GM20431 (cell line): ENCODE measurements at regions not wholly inside any gene's neighbourhood (a gene's known extent, or its start where the extent isn't known, plus 50 kb on each side); places are given as distances from the start of the nearest gene placed in this dataset.
"Not testable (repeated sequence)": the region's sequence is repeated elsewhere in the genome, so short reads cannot be mapped to it uniquely, and the experiment has no call there.

ENCODE experiments used
- in situ Hi-C: fragments of 300-500 bp; cut with MseI, MboI; formaldehyde crosslinking; loops from one replicate; pipeline ENCODE4 v1.15.0; 2020; ENCODE audit warnings: low sequenced_read_pairs; ENCODE audit not compliant: unreplicated experiment

DNA sequence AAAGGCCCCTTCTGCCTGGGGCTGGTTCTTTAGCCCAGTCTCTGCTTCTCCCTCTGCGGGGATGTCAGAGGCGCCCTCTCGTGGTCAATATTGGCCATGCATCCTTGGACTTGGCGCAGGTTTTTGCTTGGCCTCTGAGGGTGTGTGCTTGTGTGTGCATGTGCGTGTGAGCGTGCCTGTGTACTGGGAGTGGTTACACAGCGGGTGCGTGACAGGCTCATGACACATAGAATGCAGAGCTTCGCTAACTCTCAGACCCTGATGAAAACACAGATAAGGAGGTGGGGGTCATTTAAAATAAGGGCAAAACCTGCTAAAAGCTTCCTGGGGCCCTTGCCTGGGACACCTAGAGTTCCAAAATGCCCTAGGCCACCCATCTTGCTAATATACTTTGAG, 160.9 kb downstream of the SMAD6 start:
- in situ Hi-C loops, result no loop called here

DNA sequence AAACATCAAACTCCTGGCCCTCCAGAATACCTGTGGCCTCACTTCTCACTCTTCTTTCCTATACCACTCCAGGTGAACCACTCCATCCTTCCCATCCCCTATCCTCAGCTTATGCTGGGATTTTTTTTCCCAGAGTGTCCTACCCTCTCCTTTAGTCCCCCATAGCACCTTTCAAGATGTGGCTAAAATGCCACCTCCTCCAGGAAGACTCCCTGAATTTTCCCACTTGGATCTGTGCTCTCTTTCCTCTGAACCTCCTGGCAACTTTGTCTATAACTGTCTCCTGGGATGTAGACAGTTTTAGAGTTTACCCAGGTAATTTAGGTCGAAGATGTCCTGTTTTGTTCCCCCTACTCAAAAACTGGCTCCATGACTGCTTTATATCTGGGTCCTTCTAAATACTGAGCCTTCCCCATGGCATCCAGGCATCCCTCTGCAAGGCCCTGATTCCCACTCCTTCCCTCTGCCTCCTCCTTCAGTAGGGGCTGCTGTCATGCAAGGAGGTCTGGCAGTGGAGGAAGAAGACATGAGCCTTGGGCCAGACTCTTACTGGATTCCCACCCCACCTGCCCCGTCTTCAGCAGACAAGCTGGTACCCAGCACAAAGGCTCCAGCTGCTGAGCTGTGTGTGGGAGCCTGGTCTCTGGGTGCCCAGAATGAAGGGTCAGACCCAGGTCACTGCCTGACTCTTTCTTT, 161.5 kb downstream of the SMAD6 start:
- in situ Hi-C loops, result no loop called here

DNA sequence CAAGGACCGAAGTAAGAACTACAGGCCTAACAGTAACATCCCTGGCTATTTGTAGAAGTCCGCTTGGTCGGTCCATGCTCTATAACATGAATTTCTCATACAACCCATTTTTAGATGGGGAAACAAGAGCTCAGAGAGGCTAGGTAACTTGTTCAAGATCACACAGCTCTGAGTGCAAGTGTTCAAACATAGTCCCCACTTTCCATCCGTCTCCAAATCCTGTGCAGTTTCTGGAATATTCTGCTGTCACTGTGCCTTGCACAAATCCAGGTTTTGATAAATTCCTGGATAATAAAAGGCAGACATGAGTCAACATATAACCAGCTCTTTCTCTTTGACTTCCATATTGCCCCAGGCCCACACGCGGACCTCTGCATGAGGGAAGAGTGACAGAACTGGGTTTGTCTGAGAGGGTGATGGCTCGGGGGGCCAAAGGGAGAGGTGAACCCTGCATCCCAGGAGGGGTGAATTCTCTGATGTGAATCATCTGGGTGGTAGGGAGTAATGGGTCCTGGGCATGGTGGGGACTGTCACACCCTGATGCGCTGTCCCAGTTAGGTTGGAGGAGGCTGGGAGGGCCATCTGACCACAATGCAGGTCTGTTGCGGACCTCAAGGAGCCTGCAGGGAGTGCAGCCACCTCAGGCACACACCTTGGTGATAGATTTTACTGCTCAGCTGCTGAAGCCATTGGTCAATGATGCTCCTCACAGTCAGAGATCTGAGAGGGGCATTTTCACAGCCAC, 162.2 kb downstream of the SMAD6 start:
- in situ Hi-C loops, result no loop called here

DNA sequence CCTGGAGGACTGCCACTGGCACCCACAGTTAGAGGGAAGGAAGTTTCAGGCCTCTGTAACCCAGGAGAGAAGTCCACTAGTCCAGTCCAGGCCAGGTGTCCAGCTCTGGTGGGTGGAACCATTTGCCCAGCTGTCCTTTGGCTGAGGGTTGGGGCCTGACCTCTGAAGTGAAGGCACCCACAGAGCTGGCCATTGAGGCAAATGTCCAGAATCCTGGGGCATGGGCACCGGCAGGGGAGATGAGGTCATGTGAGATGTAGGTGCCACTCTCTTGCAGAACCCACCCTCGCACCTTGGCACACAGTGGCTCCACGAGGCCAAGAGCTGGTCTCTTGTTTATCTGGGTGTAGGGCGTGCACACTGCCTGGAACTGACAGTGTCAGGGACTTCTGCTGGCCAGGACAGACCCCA, 162.8 kb downstream of the SMAD6 start:
- in situ Hi-C loops, result no loop called here

DNA sequence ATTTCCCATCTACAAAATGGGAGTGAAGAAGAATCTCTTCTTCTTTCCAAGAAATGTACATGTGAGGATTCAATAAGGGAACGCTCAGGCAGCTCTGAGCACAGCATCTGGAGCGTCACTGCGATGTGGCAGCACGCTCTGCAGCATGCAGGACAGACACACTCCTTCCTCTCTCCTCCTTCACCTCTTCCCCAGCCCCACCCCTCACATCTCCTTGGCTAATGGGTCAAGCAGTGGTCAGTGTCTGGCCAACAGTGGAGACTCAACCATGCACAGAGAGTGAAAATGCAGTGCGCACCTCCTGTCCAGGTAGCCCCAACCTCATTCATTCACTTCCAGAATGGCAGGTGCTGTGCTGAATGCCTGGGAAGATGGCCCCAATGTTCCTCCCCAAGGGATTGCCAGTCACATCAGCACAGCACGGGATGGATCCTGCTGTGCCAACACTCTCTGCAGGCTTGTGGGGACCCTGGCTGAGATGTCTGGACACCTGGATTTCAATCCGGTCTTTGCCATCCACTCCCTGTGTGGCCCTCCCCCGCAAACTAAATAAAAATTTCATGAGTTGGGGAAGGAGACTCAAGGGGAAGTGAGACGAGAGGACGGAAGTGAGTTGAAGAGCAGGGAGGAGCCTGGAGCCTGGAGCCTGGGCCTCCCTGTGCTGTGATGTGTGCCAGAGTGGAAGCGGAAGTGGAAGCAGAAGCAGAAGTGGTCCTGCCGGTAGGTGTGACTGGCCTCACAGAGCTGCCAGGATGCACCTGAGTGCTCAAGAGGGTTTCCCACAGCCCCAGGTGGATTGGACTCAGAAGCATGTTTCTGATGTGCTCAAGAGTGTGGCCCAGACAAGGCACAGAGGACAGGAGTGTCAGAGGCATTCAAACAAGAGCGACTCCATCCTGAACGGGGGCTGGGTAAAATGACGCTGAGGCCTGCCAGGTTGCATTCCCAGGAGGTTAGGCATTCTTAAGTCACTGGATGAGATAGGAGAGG, 163.9 kb downstream of the SMAD6 start:
- in situ Hi-C loops, result no loop called here

DNA sequence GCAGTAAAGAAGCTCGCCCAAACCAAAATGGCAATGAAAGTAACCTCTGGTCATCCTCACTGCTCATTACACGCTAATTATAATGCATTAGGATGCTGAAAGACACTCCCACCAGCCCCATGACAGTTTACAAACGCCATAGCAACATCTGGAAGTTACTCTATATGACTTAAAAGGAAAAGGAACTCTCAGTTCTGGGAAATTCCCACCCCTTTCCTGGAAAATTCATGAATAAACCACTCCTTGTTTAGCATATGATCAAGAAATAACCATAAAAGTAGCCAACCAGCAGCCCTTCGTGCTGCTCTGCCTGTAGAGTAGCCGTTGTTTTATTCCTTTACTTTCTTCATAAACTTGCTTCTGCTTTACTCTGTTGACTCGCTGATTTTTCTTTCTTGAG, 164.6 kb downstream of the SMAD6 start:
- in situ Hi-C loops, result no loop called here

DNA sequence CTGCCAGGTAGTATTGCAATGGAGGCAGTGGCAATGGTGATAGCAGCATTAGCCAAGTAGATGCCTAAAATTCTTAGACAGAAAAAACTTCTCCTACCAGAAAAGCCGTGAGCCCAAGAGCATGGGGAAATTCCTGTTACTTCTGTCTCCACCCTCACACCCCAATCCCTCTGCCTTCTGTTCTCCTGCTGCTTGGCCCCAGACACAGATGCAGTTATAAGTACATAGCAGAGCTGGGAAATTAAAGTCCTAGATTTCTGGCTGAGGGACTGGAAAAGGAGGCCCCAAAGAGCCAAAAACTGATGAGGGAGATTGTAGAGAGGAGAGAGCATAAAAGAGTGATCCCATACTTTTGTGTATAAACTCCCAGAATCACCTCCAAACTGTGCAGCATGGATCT, 166.9 kb downstream of the SMAD6 start:
- in situ Hi-C loops, result no loop called here

DNA sequence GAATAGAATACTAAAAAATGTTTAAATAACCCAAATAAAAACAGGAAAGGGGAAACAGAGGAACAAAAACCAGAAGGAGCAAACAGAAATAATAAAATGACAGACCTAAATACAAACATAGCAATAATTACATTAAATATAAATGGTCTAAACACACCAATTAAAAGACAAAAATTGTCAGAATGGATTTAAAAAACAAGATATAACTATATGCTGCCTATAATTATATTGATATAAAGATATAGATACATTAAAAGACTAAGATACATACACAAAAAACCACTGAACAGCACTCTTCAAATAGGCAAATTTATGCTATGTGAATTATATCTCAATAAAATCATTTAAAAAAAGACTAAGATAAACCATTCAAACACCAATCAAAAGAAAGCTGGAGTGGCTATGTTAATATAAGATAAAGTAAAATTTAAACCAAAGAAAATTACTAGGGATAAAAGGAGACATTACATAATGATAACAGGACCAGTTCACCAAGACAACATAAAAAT, 168.9 kb downstream of the SMAD6 start:
- in situ Hi-C loops, result no loop called here

DNA sequence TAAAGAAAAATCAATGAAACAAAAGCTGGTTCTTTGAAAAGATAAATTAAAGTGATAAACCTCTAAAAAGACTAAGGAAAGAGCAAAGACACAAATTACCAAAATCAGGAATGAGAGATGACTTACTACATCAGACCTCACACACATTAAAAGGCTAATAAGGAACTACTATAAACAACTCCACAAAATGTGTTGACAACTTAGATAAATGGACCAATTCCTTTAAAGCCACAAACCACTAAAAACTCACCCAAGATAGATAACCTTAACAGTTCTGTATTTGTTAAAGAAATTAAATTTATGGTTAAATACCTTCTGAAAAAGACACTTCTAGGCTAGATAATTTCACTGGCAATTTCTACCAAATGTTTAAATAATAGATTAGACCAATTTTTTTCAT, 170.4 kb downstream of the SMAD6 start:
- in situ Hi-C loops, result no loop called here

DNA sequence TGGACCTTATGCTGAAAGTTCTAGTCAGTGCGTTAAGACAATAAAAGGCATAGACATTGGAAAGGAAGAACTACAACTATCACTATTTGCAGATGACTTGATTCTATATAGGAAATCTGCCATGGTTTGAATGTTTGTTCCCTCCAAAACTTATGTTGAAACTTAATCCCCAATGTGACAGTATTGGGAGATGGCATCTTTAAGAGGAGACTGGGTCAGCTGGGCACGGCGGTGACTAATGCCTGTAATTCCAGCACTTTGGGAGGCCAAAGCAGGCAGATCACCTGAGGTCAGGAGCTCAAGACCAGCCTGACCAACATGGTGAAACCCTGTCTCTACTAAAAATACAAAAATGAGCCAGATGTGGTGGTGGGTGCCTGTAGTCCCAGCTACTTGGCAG, 171.3 kb downstream of the SMAD6 start:
- in situ Hi-C loops, result not testable (repeated sequence)

DNA sequence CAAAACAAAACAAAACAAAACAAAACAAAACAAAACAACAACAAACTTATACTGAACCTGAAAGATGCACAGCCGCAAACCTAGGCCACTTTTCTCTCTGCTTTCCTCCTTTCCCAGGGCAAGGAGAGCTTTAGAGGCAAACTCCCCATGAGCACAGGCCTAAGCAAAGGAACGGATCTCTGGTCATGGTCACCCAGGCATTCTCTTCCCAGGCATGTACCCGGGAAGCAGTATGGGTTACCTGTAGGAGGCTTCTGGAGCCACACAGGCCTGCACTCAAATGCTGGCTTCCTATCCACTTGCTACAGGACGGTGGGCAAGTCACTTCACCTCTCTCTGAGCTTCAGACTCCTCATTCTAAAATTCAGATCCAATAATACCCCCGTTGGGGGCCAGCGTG, 171.8 kb downstream of the SMAD6 start:
- in situ Hi-C loops, result no loop called here

DNA sequence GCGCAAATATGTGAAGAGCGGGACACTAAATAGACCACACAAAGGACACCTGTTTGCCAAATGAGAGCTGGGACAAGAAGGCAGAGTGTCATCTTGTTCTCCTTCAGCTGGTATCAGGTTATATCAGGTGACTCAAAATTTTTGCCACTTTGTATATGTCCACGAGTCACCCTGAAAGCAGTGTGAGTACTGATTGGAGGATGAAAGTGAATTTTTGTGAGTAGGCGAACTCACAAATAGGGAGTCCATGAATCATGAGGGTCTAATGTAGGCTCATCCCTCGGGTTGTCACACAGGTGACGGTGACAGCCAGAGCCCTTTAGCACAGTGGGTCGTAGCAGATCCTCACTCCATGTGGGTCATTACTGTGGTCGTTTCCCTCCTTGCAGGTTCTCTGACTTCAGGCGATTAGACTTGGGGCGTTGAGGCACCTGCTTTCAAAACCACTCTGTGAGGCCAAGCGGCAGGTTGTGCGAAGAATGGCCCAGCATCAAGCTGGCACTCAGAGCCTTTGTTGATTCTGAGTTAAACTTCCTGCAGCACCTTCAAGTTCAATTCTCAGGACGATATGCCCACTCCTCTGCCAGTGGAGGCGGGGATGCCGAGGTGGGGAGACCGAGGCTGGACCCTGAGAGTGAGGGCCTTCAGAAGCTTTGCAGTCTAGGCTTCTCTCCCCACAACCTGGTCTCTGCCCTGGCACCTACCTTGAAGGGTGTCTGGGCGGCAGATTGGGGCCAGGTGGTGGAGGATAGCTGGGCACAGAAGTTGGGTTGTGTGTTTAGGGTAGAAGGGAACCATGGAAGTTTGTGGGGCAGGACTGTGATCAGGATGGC, 173.8 kb downstream of the SMAD6 start:
- in situ Hi-C loops, result no loop called here

DNA sequence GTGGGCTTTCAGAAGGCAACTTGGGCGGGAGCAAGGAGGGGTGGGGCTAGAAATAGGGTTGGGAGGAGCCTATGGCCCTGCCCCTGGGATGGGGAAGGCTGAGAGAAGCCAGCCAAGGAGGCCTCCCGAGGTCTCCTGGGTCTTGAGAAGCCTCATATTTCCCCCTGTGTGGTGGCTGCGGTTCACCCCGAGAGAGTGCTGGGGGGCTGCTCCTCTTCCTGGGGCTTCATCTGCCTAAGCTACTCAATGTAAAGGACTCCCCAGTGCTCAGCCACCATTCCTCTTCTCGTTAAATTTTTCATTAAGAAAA, 174.3 kb downstream of the SMAD6 start:
- in situ Hi-C loops, result no loop called here

DNA sequence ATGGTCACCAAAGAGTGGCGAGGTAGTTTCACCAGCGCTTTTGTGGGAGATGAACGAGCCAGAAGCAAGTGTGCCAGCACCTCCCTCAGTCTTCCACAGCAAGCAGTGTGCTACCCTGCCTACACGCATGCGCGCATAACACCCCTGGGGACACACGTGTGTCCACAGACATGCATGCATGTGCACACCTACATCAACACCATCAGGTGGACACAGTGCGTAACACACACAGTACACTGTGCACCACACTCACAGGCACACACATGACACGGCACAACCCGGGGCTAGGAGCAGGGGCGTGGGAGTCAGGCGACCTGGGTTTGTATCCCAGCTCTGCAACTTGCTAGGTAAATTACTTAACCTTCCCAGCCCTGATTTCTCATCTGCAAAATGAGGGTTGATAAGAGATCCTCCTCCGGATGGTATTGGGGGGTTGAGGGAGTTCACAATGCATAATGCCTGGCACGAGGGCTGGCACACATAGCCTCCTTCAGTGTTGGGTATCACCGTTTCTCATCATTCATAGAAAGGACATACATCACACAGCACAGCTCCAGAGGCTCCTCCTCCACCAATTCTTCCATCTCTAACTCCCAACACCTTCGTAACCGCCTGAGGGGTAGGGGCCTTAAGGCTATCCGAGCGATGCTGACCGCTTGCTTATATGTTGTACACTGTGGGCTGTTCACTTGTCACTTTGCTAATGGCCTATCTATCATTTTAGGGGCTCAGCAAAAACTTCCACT, 174.9 kb downstream of the SMAD6 start:
- in situ Hi-C loops, result no loop called here

DNA sequence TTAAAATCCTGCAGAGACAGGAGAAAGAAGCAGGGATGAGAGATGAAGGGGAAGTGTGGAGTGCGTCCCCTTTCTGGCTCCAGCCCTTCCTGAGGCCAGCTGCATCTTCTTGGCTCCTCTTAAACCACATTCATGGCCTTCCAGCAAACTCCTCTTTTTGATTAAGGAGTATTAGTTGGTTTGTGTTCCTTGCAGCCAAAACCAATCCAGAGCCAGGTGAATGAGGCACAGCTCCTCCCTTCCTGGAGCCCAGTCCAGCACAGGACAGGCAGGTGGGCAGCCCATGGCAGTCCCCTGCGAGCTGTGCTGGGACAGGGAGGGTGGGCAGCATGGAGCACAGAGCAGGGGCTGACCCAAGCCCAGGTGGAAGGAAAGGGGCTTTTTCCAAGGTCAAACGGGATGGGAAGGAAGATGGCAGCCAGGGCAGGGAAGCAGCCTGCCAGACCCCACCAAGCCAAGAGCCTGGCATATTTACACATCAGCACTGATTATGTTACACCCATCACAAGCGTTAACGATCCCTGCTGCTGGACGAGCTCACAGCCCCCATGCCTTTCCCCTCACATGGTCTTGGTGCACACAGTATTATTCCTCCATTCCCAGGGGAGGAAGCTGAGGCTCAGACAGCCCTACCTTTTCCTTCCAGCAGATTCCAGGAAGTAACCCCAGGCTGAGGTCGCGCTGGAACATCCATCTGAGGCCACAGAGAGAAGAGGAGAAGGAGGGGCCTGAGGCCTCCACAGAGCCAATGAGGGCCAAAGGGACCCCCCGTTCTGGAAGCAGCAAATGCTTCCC, 175.6 kb downstream of the SMAD6 start:
- in situ Hi-C loops, result no loop called here

DNA sequence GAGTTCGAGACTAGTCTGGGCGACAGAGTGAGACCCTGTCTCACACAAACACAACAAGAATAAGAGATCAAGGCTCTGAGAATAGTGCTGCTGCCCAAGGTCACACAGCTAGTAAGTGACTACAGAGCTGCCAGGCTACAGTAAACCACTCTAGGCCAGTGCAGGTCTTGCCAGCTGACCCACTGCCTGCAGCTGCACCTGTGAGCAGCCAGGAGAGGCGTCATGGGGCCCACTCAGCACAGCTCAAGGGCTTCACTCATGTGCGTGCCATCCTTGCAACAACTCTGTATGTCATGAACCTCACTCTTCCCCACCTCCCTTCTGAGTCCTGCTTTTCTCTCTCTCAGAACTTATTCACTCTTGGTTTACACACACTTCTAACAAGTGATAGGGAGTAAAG, 176.7 kb downstream of the SMAD6 start:
- in situ Hi-C loops, result no loop called here

DNA sequence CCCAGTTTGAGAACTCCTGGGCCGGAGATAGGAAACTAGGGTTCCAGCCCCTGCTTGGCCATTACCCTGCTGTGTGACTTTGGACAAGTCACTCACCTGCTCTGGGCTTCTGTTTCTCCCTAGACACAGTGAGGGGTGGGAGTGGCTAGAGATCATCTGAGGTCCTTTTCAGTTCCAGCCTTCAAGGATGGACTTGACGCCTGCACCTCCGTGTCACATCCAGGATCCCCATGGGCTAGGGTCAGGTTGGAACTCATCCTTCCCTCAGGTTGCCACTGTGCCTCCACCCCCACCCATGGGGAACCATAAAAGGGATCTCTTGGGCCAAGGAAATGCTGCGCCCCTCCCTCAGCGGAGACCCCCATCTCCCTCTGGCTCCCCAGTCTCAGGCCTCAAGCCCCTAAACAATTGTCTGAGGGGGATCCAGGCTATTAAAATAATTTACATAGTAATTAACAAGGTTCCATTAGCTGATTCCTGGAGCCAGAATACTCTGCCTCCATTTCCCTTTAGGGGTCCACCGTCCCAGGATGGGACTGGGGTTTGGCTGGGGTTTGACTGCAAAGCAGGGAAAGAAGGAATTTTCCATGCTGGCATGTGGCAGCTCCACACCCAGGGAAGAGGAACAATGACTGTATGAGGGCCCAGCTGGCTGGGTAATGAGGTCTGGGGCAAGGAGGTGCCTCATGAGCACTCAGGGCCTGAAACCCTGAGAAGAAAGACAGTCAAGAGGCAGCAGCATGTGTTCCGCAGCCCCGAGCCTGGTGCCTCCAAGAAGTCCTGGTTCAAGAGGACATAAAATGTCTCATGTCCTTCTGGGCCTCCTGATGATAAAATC, 177.7 kb downstream of the SMAD6 start:
- in situ Hi-C loops, result no loop called here
